Calu3 (cell line): ENCODE measurements at regions not wholly inside any gene's neighbourhood (a gene's known extent, or its start where the extent isn't known, plus 50 kb on each side); places are given as distances from the start of the nearest gene placed in this dataset.

Experiments
- BruUV-seq: library from RNA; stranded (reverse); fragments of 400-500 nt; replicated peaks from 2 replicates; lab custom pipeline; 2021; lab: Mats Ljungman, UMichigan
- CTCF ChIA-PET: fragments of 300-600 bp; sonication (Branson Sonifier 250); formaldehyde crosslinking; loops from one replicate; lab custom pipeline; 2022; ENCODE audit warnings: antibody characterized with exemption; lab: Charles Lee
- DNase-seq: peaks from one replicate; pipeline ENCODE4 v3.0.0; 2022
- H3K27ac Mint-ChIP-seq: one replicate; pipeline ENCODE4 v1.8.0; 2022; ENCODE audit warnings: mixed read lengths; ENCODE audit not compliant: unreplicated experiment
- H3K27me3 Mint-ChIP-seq: one replicate; pipeline ENCODE4 v1.8.0; 2022; ENCODE audit warnings: mixed read lengths; ENCODE audit not compliant: unreplicated experiment
- H3K36me3 Mint-ChIP-seq: one replicate; pipeline ENCODE4 v1.8.0; 2022; ENCODE audit warnings: mild to moderate bottlenecking, moderate library complexity, mixed read lengths; ENCODE audit not compliant: insufficient read depth, unreplicated experiment
- H3K4me1 Mint-ChIP-seq: one replicate; pipeline ENCODE4 v1.8.0; 2022; ENCODE audit warnings: mild to moderate bottlenecking, low read depth, mixed read lengths; ENCODE audit not compliant: unreplicated experiment
- H3K4me3 Mint-ChIP-seq: one replicate; pipeline ENCODE4 v1.8.0; 2022; ENCODE audit warnings: mild to moderate bottlenecking, low read depth, moderate library complexity, mixed read lengths; ENCODE audit not compliant: unreplicated experiment
- H3K9me3 Mint-ChIP-seq: one replicate; pipeline ENCODE4 v1.8.0; 2022; ENCODE audit warnings: low read depth, mixed read lengths; ENCODE audit not compliant: unreplicated experiment
- intact Hi-C: fragments of 100-400 bp; cut with micrococcal nuclease; formaldehyde crosslinking; loops from one replicate; pipeline ENCODE4 v1.10.0; 2022; ENCODE audit not compliant: unreplicated experiment
- TF ChIP-seq, protein P1 (sequence below): fragments of 200-600 bp; IDR thresholded peaks from one replicate; pipeline ENCODE4 v1.8.0; 2022; ENCODE audit warnings: antibody characterized with exemption; ENCODE audit not compliant: unreplicated experiment

DNA sequence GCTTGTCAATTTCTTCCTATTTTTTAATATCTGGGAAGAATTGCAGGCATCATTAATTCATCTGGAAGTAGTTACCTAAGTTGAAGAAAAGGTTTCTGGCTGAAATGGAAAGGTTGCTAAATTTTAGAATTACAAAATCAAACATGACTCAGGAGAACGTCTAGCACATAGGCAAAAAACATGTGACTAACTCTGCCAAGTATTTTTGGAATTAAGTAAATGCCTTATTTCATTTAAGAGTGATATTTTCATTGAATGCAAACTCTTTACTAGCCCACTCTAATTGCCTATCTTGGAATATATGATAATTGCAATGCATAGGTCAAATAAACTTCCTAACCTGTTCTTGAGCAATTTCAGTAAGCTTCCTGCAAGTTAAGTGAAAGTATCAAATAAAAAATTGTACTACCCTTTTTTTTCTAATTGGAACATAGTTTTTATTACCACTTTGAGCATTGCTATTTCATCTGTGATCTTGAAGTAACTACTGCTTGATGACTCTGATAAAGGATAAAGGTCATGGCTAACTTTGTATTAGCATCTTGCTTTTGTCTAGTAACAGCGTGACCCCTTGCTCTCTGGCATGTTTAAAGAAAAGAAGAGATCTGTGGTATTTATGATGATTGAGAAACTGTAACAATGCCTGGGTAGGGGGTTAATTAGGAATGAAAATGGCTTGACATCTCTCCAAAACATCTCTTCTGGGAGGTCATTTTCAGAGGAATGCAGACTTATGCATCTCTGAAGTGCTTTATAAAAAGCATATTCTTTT, 208.3 kb upstream of the NCAM2 start:
- BruUV-seq, result no TSS peak
- Mint-ChIP-seq H3K27ac (no peak overlapping the region), H3K9me3 (peaks cover 8% of the 10 kb centered on the region), H3K4me3 (no peak overlapping the region), H3K36me3 (peaks cover 3% of the 10 kb centered on the region), H3K27me3 (no peaks in the 10 kb centered on the region), H3K4me1 (no peaks in the 10 kb centered on the region)
- TF ChIP-seq, protein P1, sequence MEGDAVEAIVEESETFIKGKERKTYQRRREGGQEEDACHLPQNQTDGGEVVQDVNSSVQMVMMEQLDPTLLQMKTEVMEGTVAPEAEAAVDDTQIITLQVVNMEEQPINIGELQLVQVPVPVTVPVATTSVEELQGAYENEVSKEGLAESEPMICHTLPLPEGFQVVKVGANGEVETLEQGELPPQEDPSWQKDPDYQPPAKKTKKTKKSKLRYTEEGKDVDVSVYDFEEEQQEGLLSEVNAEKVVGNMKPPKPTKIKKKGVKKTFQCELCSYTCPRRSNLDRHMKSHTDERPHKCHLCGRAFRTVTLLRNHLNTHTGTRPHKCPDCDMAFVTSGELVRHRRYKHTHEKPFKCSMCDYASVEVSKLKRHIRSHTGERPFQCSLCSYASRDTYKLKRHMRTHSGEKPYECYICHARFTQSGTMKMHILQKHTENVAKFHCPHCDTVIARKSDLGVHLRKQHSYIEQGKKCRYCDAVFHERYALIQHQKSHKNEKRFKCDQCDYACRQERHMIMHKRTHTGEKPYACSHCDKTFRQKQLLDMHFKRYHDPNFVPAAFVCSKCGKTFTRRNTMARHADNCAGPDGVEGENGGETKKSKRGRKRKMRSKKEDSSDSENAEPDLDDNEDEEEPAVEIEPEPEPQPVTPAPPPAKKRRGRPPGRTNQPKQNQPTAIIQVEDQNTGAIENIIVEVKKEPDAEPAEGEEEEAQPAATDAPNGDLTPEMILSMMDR, result no peak
- no peak for DNase-seq
- CTCF ChIA-PET, result no interaction called here
- intact Hi-C loops, result no loop called here

DNA sequence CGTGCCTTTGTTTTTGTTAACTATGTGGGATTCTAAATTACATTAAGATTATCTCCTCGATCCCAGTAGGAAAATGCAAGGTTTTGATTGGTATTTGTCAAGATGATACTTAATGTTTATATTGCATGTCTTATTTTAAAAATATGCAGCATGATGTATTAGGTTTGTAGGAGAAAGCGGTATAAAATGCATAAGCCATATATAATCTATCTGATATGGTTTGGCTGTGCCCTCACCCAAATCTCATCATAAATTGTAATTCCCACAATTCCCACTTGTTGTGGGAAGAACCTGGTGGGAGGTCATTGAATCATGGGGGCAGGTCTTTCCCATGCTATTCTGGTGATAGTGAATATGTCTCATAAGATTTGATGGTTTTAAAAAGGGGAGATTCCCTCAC, 198.1 kb upstream of the NCAM2 start:
- H3K4me1 Mint-ChIP-seq, result no peaks in the 10 kb centered on the region
- CTCF ChIA-PET, result no interaction called here
- H3K27me3 Mint-ChIP-seq, result no peaks in the 10 kb centered on the region
- peaks cover 2% of the 10 kb centered on the region for H3K9me3 Mint-ChIP-seq
- TF ChIP-seq, protein P1, result no peak
- BruUV-seq, result no TSS peak
- H3K27ac Mint-ChIP-seq, result no peak overlapping the region
- intact Hi-C loops, result no loop called here
- no peak for DNase-seq
- no peaks in the 10 kb centered on the region for H3K36me3 Mint-ChIP-seq
- H3K4me3 Mint-ChIP-seq, result no peak overlapping the region

DNA sequence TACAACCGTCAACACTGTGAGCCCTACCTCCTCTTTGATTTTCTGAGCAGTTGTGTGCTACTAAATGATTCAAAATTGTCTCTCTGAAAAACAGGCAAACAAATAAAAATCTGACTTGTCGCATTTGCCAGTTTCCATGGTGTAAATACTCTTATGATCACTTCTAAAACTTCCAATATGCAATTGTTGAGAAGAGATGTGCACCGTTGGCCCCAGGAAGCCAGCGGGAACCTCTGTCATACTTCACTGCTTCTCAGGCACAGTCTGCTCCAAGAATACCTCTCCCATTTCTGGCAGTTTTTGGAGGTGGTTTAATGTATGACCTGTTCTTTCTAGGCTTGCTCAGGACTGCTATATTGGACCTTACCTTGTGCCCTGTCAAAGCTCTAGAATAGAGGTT, 196.0 kb upstream of the NCAM2 start:
- no peak for DNase-seq
- no TSS peak for BruUV-seq
- Mint-ChIP-seq H3K36me3 (no peaks in the 10 kb centered on the region), H3K9me3 (peaks cover 2% of the 10 kb centered on the region), H3K4me3 (no peak overlapping the region), H3K27ac (no peak overlapping the region), H3K27me3 (no peaks in the 10 kb centered on the region), H3K4me1 (no peaks in the 10 kb centered on the region)
- TF ChIP-seq, protein P1, result no peak
- intact Hi-C loops, result no loop called here
- CTCF ChIA-PET, result no interaction called here

DNA sequence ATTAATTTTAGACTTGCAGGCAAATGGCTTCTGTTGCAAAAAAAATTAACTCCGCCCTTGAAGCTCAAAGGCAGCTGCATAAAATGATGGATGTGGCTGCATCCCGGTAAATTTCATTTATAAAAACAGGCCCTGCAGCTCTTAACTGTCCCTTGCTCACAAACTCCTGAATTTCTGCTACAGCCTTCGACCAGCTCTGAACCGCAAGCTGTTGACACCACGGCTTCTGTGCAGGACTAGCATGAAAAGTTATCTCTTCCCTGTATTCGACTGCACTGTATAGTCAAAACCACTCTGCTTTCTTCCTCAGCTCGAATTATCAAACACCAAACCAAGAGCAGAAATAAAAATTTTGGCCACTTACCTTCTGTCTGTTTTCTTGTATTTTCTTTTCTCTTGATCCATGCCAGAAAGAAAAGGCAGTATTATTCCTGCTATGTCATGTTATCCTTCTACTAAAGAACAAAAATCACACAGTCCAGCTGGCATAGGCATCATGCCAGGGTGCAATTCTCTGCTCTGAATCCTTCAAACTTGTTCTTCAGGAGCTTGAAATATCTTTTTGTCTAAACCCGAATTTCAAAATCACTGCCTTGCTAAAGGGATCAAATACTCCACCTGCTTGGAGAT, 195.5 kb upstream of the NCAM2 start:
- peaks cover 2% of the 10 kb centered on the region for H3K9me3 Mint-ChIP-seq
- BruUV-seq, result no TSS peak
- no peak overlapping the region for H3K27ac Mint-ChIP-seq
- no peak for DNase-seq
- intact Hi-C loops, result no loop called here
- CTCF ChIA-PET, result no interaction called here
- no peaks in the 10 kb centered on the region for H3K36me3 Mint-ChIP-seq
- no peak overlapping the region for H3K4me3 Mint-ChIP-seq
- no peaks in the 10 kb centered on the region for H3K27me3 Mint-ChIP-seq
- no peaks in the 10 kb centered on the region for H3K4me1 Mint-ChIP-seq
- TF ChIP-seq, protein P1, result no peak
